ENCODE measurements at regions not wholly inside any gene's neighbourhood (a gene's known extent, or its start where the extent isn't known, plus 50 kb on each side); places are given as distances from the start of the nearest gene placed in this dataset.

DNA sequence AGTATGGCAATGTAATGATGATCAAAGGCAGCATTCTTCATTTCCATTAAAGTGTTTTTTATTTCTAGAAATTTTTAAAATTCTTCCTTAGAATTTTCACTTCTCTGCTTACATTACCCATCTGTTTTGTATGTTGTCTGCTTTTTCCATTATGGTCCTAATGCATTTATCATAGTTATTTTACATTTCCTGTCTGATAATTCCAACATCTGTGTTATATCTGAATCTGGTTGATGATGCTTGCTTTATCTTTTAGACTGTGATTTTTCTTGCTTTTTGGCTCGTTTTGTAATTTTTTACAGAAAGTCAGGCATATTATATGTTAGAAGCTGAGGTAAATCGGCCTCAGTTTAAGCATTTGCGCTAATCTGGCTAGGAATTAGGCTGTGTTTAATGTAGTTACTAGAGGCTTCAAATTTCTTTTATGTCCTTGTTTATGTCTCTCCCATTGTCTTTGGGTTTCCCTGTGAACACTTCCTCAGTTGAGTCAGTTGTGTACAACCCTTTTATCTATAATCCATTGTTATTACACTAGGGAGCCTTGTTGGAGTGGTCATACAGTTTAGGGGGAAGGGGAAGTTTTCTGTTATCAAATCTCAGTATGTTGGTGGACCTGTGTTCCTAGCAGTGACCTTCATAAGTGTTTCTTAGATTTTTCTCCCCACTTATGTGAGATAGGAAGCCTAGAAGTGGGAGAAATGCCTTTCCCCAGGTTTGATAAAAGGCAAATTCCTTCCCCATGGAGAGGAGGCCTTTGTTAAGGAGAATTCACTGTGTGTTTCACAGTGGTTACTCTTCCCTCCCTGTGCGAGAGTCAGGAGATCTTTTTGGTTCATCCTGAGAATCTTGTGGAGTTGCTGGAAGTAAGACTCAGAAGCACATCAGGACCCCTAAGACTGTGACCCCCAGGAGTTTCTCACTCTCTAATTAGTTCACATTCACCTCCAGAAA is 437.5 kb downstream of the INSC start:
- TF ChIP-seq CTCF (IDR thresholded peaks at IDR 0.05): no peak
- TF ChIP-seq POLR2A (IDR thresholded peaks at IDR 0.05): no peak

Data from uterus (tissue), 2 donors.